ENCODE measurements at regions not wholly inside any gene's neighbourhood (a gene's known extent, or its start where the extent isn't known, plus 50 kb on each side); places are given as distances from the start of the nearest gene placed in this dataset.
A peak's percentile ranks its signal among the peaks of the same experiment; 100 is the strongest.

DNA sequence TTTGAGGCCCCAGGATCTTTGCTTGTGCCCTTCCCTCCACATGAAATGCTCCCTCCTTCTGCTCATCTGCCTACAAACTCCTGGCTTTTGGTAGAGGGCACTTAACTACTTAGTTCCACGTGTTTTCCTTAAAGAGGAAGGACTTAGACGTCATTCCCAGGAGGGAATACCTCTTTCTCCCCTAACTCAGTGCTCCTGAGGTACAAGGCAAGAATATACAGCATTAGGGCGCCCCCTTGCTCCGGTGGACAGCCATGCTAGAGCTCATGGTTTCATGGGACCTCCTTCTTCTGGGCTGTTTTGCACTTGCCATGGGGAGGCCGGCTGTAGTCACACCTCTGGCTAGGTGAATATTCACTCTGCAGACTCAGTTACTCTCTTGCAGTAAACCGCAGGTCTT lies 93.8 kb upstream of the LY86 start:
- no peaks in the 10 kb centered on the region for H3K4me1 ChIP-seq
- intact Hi-C loops (cut with DNase I): no loop called here
- peak; percentile 73 for DNase-seq
- peak; percentile 87 for ATAC-seq
- no peaks in the 10 kb centered on the region for H3K27me3 ChIP-seq
- TF ChIP-seq, protein P1, sequence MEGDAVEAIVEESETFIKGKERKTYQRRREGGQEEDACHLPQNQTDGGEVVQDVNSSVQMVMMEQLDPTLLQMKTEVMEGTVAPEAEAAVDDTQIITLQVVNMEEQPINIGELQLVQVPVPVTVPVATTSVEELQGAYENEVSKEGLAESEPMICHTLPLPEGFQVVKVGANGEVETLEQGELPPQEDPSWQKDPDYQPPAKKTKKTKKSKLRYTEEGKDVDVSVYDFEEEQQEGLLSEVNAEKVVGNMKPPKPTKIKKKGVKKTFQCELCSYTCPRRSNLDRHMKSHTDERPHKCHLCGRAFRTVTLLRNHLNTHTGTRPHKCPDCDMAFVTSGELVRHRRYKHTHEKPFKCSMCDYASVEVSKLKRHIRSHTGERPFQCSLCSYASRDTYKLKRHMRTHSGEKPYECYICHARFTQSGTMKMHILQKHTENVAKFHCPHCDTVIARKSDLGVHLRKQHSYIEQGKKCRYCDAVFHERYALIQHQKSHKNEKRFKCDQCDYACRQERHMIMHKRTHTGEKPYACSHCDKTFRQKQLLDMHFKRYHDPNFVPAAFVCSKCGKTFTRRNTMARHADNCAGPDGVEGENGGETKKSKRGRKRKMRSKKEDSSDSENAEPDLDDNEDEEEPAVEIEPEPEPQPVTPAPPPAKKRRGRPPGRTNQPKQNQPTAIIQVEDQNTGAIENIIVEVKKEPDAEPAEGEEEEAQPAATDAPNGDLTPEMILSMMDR (IDR thresholded peaks at IDR 0.05): peak; percentile 49
- H3K4me3 ChIP-seq: no peak overlapping the region
- no peak overlapping the region for H3K27ac ChIP-seq
- H3K36me3 ChIP-seq: no peaks in the 10 kb centered on the region
- H3K9me3 ChIP-seq: no peaks in the 10 kb centered on the region

DNA sequence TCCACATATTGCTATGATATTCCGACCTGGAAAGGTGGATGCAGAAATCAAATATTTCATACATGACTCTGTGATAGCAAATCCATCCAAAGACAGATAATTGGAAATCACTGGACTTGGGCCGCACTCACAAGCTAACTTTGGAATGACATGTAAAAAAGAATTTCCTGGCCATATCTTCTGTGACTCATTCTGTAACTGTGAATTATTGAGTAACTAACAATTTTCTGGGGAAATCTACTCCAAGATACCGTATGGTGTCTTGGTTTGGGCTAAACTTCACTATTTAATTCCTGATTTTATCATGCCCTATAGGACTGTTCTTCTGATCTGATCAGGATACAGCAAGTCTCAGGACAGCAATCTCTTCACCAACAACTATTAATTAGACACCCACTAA lies 92.7 kb upstream of the LY86 start:
- intact Hi-C loops (cut with DNase I): no loop called here
- no peak for ATAC-seq
- Histone ChIP-seq H3K9me3 (no peaks in the 10 kb centered on the region), H3K4me1 (no peaks in the 10 kb centered on the region), H3K27ac (no peak overlapping the region), H3K4me3 (no peak overlapping the region), H3K36me3 (no peaks in the 10 kb centered on the region), H3K27me3 (no peaks in the 10 kb centered on the region)
- TF ChIP-seq, protein P1 (IDR thresholded peaks at IDR 0.05): no peak
- DNase-seq: no peak

GRCh38 chr6:6497541-6497940 lies 91.0 kb upstream of the LY86 start:
- H3K27ac ChIP-seq: no peak overlapping the region
- DNase-seq (no peak), ATAC-seq (no peak)
- intact Hi-C loops (cut with DNase I): no loop called here
- no peaks in the 10 kb centered on the region for H3K27me3 ChIP-seq
- H3K36me3 ChIP-seq: no peaks in the 10 kb centered on the region
- H3K9me3 ChIP-seq: no peaks in the 10 kb centered on the region
- H3K4me3 ChIP-seq: no peak overlapping the region
- TF ChIP-seq, protein P1 (IDR thresholded peaks at IDR 0.05): no peak
- no peaks in the 10 kb centered on the region for H3K4me1 ChIP-seq

GRCh38 chr6:6497976-6498375 lies 90.5 kb upstream of the LY86 start:
- Histone ChIP-seq H3K27ac (no peak overlapping the region), H3K4me3 (no peak overlapping the region), H3K9me3 (no peaks in the 10 kb centered on the region), H3K36me3 (no peaks in the 10 kb centered on the region), H3K4me1 (no peaks in the 10 kb centered on the region), H3K27me3 (no peaks in the 10 kb centered on the region)
- TF ChIP-seq, protein P1 (IDR thresholded peaks at IDR 0.05): no peak
- intact Hi-C loops (cut with DNase I): no loop called here
- DNase-seq (no peak), ATAC-seq (no peak)

GRCh38 chr6:6503191-6503590 lies 85.3 kb upstream of the LY86 start:
- intact Hi-C loops (cut with DNase I): no loop called here
- H3K27me3 ChIP-seq: no peaks in the 10 kb centered on the region
- ATAC-seq (no peak), DNase-seq (no peak)
- H3K4me3 ChIP-seq: no peak overlapping the region
- TF ChIP-seq, protein P1 (IDR thresholded peaks at IDR 0.05): no peak
- H3K4me1 ChIP-seq: no peaks in the 10 kb centered on the region
- H3K36me3 ChIP-seq: no peaks in the 10 kb centered on the region
- no peak overlapping the region for H3K27ac ChIP-seq
- H3K9me3 ChIP-seq: no peaks in the 10 kb centered on the region

DNA sequence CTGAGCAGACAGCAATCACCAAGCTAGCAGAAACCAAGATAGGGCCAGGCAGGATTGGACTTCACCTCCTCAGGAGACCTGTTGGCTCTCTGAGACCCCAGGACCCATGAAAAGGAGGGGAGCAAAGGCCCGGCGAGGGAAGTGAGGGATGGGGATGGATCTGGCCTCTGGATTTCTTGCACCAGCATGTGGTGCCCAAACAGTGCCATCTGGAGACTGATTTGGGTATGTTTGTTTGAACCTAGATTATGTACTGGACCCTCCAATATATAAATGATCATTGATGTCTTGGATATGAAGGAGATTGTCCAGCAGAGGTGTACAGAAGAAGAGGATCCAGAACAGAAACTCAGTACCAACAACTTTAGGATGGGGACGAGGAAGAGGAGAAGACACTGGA lies 83.4 kb upstream of the LY86 start:
- no peak overlapping the region for H3K27ac ChIP-seq
- no peak for DNase-seq
- no peaks in the 10 kb centered on the region for H3K27me3 ChIP-seq
- H3K4me3 ChIP-seq: no peak overlapping the region
- no peaks in the 10 kb centered on the region for H3K4me1 ChIP-seq
- TF ChIP-seq, protein P1 (IDR thresholded peaks at IDR 0.05): no peak
- ATAC-seq: no peak
- H3K9me3 ChIP-seq: no peaks in the 10 kb centered on the region
- no peaks in the 10 kb centered on the region for H3K36me3 ChIP-seq
- intact Hi-C loops (cut with DNase I): no loop called here
